B cell (primary cell): ENCODE measurements at regions not wholly inside any gene's neighbourhood (a gene's known extent, or its start where the extent isn't known, plus 50 kb on each side); places are given as distances from the start of the nearest gene placed in this dataset.

Source experiments
- EZH2 ChIP-seq: IDR thresholded peaks from 2 replicates; pipeline ENCODE4 v1.6.1; 2012; ENCODE audit warnings: borderline replicate concordance, low read depth, mild to moderate bottlenecking, moderate library complexity, low read length; ENCODE audit not compliant: insufficient read depth, poor library complexity, severe bottlenecking
- TF ChIP-seq, protein P1 (sequence below): fragments of 200-600 bp; IDR thresholded peaks from one replicate; pipeline ENCODE4 v1.8.0; 2022; ENCODE audit warnings: antibody characterized with exemption, mild to moderate bottlenecking

DNA sequence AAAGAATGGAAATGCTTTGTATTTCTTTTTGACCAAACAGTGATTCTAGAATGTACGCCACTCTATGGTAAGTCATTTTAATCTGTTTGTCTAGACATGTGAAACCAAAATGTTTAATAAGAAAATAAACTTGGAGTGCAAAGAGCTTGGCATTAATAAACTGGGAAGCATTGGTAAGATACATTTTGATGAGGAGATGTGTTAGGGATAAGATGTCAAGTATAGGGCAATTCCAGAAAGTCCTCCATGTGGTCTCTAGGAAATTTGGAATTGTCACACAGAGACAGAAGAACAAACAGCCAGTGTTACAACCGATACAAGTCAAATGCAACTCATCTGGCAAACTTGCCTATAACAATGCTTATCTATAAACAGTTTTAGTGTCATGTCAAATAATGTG lies 410.7 kb upstream of the SEMA3A start:
- no peak for TF ChIP-seq EZH2
- TF ChIP-seq, protein P1, sequence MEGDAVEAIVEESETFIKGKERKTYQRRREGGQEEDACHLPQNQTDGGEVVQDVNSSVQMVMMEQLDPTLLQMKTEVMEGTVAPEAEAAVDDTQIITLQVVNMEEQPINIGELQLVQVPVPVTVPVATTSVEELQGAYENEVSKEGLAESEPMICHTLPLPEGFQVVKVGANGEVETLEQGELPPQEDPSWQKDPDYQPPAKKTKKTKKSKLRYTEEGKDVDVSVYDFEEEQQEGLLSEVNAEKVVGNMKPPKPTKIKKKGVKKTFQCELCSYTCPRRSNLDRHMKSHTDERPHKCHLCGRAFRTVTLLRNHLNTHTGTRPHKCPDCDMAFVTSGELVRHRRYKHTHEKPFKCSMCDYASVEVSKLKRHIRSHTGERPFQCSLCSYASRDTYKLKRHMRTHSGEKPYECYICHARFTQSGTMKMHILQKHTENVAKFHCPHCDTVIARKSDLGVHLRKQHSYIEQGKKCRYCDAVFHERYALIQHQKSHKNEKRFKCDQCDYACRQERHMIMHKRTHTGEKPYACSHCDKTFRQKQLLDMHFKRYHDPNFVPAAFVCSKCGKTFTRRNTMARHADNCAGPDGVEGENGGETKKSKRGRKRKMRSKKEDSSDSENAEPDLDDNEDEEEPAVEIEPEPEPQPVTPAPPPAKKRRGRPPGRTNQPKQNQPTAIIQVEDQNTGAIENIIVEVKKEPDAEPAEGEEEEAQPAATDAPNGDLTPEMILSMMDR, result no peak
